HG03066 (cell line): ENCODE measurements at regions not wholly inside any gene's neighbourhood (a gene's known extent, or its start where the extent isn't known, plus 50 kb on each side); places are given as distances from the start of the nearest gene placed in this dataset.

Source experiments
- ATAC-seq: cut with Tn5 transposase; IDR thresholded peaks from one replicate; pipeline ENCODE4 v1.9.1; 2021; ENCODE audit warnings: low read depth; ENCODE audit not compliant: unreplicated experiment

GRCh38 chr1:175894581-175894980, 151.2 kb upstream of the TNR start:
- no peak for ATAC-seq

- ATAC-seq = no peak
Measured at GRCh38 chr1:175893192-175893591, 149.8 kb upstream of the TNR start.

GRCh38 chr1:175892686-175893085, 149.3 kb upstream of the TNR start:
- ATAC-seq = no peak

GRCh38 chr1:175891783-175892309, 148.5 kb upstream of the TNR start:
- no peak for ATAC-seq

- ATAC-seq = no peak
Measured at GRCh38 chr1:175890958-175891357, 147.6 kb upstream of the TNR start.

DNA sequence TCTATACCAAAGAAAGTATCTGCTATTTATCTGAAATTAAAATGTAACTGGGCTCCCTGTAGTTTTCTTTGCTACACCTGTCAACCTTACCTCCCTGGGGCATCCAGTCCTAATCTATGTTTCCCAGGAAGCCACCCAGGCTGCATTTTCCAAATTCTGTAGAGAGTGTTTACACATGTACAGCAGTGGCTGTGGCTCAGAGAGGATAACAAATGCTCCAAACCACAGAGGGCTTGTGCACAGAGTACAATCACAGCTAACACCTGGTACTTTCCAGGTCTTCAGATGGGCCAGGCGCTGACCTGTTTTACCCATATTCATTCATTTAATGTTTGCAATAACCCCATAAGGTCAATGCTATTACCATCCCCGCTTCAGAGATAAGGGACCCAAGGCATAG, 146.5 kb upstream of the TNR start:
- ATAC-seq = no peak

- no peak for ATAC-seq
Measured at GRCh38 chr1:175888996-175889395, 145.6 kb upstream of the TNR start.

DNA sequence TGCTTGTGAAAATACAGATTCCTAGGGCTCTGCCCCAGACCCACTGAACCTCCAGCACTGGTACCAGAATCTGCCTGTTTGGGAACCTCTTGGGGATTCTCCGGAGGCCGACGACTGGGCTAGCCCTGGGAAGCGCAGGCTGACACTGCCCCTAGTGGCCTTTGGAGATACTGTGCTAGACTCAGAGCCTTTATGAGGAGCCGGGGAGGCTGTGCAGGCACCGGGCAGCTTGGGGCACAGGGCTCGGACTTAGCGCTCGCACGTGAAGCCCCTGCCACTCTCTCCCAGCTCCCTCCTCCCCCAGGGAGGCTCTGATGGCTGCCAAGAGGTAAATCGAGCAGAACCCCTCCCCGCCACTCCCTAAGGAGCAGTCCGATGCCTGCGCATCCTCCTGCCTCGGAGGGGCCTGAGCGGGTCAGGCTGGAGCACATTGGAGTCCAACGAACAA, 144.6 kb upstream of the TNR start:
- peak; percentile 73 for ATAC-seq

DNA sequence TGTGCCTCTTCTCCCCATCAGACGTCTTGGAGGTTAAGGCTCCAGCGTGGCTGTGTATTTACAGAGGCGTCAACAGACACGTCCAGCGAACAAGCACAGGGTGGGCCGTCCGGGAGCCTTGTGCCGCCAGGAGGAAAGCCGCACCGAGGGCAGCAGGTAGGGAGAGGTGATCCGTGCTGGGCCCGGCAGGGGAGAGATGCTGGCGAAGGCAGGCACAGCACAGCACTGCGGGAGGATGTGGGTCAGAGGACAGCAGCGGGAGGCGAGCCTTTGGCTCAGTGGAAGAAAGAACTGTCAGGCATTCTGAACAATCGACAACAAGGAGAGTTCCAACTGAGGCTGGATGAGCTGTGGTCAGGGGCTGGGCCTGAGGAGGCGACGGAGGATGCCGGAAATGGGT, 144.1 kb upstream of the TNR start:
- no peak for ATAC-seq

DNA sequence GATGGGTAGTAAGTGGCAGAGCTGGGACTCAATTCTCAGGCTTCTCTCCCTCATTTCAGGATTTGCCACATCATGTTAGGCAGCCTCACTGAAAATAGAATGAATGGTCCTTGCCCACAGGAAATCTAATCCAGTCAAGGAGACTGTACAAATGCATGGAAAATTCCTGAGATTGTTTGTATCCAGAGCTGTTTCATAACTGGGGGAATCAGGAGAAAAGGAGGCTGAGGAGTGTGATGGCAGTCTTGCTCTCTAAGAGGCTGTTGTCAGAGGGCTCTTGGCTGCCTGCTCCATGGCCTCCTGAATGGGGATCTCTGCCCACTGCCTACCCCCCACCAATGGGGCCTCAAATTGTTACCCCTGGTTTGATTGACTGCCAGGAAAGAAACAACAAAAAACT, 141.9 kb upstream of the TNR start:
- ATAC-seq = no peak

DNA sequence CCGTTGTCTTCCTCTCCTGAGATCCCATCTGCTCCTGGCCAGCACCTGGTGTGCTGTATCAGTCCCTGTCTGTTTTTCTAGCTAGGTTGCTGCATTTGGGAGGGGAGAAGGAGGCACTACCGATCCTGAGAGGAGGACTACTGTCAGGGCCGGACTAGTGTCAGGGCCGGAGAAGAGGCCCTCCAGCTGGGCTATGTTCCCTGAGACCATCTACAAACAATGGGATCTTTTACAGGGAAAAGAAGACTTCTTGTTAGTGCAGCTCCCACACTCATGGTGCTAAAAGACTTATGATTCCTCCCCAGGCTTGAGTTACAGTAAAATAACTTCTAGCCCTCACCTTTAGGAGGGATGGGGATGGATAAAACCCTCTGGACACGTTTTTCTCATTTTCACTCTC, 141.0 kb upstream of the TNR start:
- no peak for ATAC-seq

GRCh38 chr1:175882192-175882591, 138.8 kb upstream of the TNR start:
- ATAC-seq = no peak

- no peak for ATAC-seq
Measured at GRCh38 chr1:175881246-175881976, 138.0 kb upstream of the TNR start.

GRCh38 chr1:175878775-175879174, 135.4 kb upstream of the TNR start:
- ATAC-seq = no peak

DNA sequence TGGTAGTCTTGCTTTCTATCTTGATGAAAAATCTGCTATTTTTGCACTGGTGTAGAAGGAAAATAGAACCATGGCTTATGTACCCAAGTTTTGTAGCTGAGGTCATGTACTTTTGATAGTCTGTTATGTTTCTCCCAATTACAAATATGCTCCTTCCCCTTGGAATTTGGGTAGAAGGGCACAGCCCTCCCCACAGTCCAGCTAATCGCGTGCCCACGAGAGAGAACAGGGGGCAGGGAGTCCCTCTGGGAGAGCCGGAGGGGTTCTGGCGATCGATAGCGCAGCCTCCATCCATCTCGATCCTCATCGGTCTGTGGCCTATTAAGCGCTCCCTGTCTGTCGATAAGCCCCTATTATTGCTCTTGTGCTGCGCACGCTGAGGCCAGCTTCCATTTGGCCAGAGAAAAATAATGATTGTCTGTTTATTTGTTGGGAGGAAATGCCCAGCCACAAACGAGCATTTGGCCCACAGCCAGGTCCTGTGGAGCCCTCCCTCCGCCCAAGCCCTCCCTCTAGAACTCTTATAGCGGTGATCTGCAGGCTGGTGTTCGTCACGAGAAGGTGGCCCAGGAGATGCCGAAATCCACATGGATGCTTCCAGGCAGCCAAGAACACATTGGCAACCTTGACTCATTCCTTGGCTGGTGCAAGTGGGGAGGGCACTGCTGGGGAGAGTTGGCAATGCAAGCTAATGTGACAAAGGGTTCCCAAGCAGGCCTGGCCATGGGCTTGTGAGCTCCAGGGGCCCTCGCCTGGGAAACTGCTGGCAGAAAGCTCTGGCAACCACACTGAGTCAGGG, 134.7 kb upstream of the TNR start:
- ATAC-seq = no peak

DNA sequence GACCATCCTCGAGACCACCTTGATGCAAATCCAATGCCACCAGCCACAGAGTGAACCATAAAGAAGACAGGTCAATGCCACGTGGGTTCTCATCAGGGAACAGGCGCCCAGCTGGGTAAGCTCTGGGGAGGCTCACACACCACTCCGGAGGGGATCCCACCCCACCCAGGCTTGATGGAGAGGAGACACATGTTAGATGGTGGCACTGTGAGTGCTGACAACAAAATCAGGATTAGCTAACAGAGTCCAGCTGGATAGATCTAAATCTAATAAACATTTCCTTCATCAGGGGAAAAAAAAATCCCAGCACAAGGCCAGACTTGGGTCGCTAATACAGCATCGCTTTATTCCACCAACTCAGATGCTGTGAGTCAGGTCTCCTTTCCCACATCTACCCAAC, 132.2 kb upstream of the TNR start:
- ATAC-seq = no peak

GRCh38 chr1:175874081-175874480, 130.7 kb upstream of the TNR start:
- no peak for ATAC-seq

- peak; percentile 77 for ATAC-seq
Measured at GRCh38 chr1:175873290-175873935, 130.0 kb upstream of the TNR start.

- ATAC-seq = no peak
Measured at GRCh38 chr1:175872588-175872987, 129.2 kb upstream of the TNR start.

DNA sequence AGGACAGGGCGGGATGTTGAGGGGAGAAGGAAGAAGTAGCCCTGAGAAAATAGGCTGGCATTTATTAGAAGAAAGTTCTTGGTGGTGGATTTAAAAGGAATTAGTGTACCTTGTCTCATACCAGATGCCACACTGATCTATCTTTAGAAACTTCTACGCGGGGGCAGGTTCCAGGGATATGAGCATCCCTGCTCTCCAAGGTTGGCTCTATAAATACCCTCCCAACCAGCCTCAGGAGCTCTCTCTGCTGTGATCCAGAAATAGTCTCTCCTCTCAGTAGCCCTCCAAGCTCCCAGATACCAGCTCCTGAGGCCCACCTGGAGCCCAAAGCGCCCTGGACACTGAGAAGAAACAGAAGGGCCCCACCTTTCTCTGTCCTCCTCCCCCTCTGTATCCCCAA, 128.3 kb upstream of the TNR start:
- ATAC-seq = no peak

DNA sequence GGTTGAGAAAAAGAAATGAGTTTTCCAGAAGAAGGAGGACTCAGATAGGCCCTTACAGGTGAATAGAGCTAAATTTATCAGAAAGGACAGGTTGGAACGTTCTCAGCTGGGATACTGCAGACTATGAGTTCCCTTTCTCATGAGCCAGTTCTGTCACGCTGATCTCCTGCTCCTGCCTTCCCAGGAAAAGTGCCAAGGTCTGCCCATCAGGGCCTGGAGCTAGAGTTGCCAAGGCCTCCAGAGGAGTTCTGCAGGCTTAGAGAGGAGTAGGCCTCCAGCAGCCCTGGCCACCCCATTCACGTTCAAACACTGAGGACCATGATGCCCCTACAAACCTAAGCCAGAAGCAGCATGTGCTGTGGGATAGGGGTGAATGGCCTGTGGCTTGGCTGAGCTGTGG, 126.8 kb upstream of the TNR start:
- no peak for ATAC-seq
